NOMO-1 (cell line): ENCODE measurements at regions not wholly inside any gene's neighbourhood (a gene's known extent, or its start where the extent isn't known, plus 50 kb on each side); places are given as distances from the start of the nearest gene placed in this dataset.
"Not testable (repeated sequence)": the region's sequence is repeated elsewhere in the genome, so short reads cannot be mapped to it uniquely, and the experiment has no call there.

ENCODE experiments used
- DNase-seq, 2 experiments: peaks; one replicate each; lab custom pipeline; 2025; ENCODE audit not compliant: unreplicated experiment in 2 of 2; lab: John Stamatoyannopoulos, UW

GRCh38 chr6:51120016-51120415, 301.3 kb downstream of the TFAP2B start:
- no peak for DNase-seq

- not testable (repeated sequence) for DNase-seq
Observed at GRCh38 chr6:51121380-51121976, 302.8 kb downstream of the TFAP2B start.

DNA sequence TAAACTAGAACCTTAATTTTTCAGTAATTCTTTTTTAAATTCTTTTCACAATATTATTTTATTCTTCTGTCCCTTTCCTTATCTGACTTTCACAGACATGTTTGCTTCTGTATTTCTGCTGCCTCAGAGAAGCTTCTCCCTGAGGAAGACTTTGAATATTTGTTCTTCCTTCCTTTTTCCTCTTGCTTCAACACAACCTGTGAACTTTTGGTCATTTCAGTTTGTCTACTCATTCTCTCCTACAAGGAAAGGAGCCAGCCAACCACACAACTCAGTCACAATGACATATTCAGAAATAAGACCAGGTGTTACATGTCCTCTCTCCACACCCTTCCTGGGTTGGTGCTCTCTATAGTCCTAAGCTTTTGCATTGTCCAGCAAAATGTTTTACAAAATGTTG, 310.4 kb downstream of the TFAP2B start:
- DNase-seq = no peak

GRCh38 chr6:51137777-51138176, 319.1 kb downstream of the TFAP2B start:
- no peak for DNase-seq

- no peak for DNase-seq
Observed at GRCh38 chr6:51139950-51140385, 321.3 kb downstream of the TFAP2B start.

- DNase-seq = no peak
Observed at GRCh38 chr6:51141080-51141479, 322.4 kb downstream of the TFAP2B start.

DNA sequence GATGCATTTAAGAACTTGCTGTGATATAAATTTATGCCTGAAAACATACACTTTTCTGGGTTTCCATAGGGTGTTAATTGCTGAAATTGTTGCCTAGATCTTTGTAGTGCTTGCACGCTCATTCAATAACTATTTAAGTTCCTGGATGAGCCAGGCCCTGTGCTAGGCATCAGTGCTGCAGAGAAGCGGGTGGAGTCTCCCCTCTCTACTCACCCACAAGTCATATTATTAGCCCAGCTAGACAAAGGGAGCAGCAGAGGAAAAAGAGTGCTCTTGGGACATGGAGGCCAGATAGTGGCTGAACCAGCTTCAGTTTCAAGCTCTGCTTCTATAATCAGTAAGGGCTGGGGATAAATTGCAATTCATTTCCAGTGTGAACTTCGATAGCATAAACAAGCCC, 329.1 kb downstream of the TFAP2B start:
- no peak for DNase-seq

DNA sequence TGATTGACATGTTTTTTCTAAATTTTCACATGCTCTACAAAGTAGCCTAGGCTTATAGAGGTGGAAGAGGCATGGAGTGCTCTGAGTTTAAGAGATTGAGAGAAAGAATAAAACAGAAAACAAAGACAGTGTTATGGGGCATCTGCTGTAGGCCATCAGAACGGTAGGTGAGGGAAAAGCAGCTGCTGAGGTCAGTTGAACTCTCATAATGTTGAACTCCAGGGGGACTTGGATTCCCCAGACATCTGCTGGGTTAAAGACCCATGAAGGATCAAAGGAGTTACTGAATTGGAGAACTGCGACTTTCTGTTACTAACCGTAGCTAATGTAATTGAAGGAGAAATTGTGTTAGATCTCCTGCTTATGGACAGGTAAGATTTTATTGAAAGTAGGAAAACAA, 333.9 kb downstream of the TFAP2B start:
- DNase-seq = no peak

DNA sequence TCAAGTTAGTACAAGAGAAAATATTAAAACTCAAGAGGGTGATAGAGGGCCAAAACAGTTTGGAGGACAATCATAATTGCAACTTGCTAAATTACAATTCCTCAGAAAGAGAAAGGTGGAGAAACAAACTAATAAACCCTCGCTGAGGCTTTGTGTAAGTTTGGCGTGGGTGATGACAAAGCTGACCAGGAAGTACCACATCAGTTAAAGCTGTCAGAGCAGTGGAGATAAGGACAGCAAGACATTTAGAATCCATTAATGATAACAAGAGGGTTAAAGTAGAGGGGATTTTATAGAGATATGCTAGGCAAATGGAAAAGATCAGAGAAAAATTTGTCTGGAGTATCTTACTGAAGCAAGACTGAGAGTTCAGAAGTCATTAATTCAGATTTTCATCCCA, 334.4 kb downstream of the TFAP2B start:
- no peak for DNase-seq

GRCh38 chr6:51154925-51155324, 336.3 kb downstream of the TFAP2B start:
- not testable (repeated sequence) for DNase-seq

GRCh38 chr6:51159260-51159659, 340.6 kb downstream of the TFAP2B start:
- DNase-seq = not testable (repeated sequence)

DNA sequence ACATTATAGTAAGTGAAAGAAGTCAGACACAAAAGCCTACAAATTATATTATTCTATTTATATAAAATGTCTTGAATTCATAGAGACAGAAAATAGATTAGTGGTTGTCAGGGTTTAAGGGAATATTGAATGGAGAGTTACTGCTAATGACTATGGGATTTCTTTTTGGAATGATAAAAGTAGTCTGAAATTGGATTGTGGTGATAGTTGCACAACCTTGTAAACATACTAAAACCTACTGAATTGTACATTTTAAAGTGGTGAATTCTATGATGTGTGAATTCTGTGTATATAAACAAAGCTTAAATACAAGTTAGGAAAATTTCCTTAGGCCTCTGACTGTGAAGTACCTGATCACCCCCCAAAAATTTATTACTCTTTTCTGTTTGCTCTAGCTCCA, 343.1 kb downstream of the TFAP2B start:
- no peak for DNase-seq

GRCh38 chr6:51163843-51164529, 345.3 kb downstream of the TFAP2B start:
- no peak for DNase-seq

DNA sequence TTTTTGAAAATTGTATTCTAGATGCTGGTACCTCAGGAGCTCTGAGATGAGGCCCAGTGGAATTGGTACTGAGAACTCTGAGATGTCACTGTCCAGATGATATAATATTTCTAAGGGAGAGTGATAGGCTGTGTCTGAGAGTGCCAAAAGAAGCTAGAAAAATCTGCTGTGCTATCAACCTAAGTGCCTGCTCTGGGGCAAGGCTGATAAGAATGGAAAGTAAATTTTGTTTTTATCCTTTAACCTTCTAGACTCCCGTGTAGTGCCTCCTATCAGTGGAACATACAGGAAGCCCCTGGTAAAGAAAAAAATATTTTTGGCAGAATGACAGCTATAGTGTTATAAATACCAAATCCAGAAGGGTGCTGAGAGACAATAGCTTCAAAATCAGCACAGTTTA, 348.2 kb downstream of the TFAP2B start:
- no peak for DNase-seq

GRCh38 chr6:51167468-51167867, 348.8 kb downstream of the TFAP2B start:
- DNase-seq = no peak

DNA sequence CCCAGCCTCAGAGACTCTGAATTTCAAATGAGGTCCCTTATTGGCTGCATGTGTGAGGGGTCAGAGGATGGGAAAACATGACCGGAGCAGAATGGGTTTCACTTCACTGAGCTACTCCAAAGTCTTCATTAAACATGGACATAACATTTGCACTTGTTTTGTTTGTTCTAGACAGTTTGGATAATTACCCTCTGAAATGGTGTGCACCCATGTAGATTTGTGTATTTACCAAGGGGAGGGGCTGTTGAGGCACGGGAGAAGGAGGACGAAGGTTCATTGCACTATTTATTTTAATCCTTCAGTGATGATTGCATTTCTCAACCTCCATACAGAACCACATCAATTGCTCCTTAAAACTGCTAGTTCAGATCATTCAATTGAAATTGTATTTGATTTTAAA, 364.2 kb downstream of the TFAP2B start:
- no peak for DNase-seq

DNA sequence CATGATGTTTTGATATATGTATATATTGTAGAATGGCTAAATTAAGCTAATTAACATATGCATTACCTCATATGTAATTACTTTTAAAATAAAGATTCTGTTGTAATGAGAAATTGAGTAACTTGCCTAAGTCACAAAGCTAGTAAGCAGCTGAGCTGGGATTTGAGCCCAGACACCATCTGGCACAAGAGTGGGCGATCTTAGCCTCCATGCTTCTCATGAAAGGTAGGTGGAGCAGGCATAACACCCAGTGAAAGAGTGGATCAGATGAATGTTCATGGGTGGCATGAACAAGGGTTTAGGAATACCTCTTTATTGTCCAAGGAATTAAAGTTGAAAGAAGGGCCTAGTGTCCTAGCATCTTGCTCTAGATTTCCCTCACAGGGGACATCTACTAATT, 365.4 kb downstream of the TFAP2B start:
- no peak for DNase-seq

DNA sequence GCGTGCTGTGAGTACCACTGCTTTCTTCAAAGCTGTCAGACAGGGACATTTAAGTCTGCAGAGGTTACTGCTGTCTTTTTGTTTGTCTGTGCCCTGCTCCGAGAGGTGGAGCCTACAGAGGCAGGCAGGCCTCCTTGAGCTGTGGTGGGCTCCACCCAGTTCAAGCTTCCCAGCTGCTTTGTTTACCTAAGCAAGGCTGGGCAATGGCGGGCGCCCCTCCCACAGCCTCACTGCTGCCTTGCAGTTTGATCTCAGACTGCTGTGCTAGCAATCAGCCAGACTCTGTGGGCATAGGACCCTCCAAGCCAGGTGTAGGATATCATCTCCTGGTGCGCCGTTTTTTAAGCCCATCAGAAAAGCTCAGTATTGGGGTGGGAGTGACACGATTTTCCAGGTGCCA, 374.5 kb downstream of the TFAP2B start:
- not testable (repeated sequence) for DNase-seq

DNA sequence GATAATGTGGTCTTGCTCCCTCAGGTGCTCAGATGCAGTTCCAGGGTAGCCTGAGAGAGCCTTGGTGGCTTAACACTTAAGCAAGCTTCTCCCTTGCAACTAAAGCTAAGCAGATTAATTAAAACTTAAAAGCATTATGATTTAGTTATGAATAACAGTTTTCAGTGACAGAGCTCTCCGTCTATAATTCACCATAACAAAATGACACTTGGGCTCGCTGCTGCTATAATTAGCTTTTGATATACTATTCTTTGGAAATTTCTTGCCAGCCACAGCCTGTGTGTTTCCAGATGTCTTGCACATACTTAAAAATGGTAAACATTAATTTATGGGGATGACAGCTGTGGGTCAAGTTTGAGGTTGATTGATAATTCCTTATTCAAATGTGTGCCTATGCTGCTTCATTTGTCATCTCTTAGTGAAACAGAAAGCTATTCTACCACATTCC, 380.5 kb downstream of the TFAP2B start:
- no peak for DNase-seq

GRCh38 chr6:51199733-51200260, 381.1 kb downstream of the TFAP2B start:
- no peak for DNase-seq

- DNase-seq = no peak
Observed at GRCh38 chr6:51200676-51201075, 382.0 kb downstream of the TFAP2B start.

DNA sequence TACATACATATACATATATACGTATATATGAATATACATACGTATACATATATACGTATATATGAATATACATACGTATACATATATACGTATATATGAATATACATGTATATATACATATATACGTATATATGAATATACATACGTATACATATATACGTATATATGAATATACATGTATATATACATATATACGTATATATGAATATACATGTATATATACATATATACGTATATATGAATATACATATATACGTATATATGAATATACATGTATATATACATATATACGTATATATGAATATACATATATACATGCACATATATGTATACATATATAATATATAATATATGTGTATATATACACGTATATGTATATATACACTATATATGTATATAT, 384.0 kb downstream of the TFAP2B start:
- DNase-seq = not testable (repeated sequence)
